Activated naive CD4-positive, alpha-beta T cell treated with anti-CD3 and anti-CD28 coated beads, Interleukin-2, amount 10 ng/mL, durations not matched to agents 7 days and 5 days (primary cell): ENCODE measurements at regions not wholly inside any gene's neighbourhood (a gene's known extent, or its start where the extent isn't known, plus 50 kb on each side); places are given as distances from the start of the nearest gene placed in this dataset.
"Not testable (repeated sequence)": the region's sequence is repeated elsewhere in the genome, so short reads cannot be mapped to it uniquely, and the experiment has no call there.

ENCODE experiments used
- CTCF ChIA-PET: fragments of 350-600 bp; sonication (Branson Sonifier 250); formaldehyde crosslinking; loops from one replicate; lab custom pipeline; 2021; ENCODE audit warnings: antibody characterized with exemption; lab: Charles Lee
- DNase-seq: peaks from one replicate; pipeline ENCODE4 v3.0.0-alpha.2; 2020
- H3K27ac Mint-ChIP-seq: one replicate; pipeline ENCODE4 v1.8.0; 2021; ENCODE audit warnings: mild to moderate bottlenecking, moderate library complexity, mixed read lengths
- H3K27me3 Mint-ChIP-seq: one replicate; pipeline ENCODE4 v1.8.0; 2021; ENCODE audit warnings: mild to moderate bottlenecking, mixed read lengths
- H3K36me3 Mint-ChIP-seq: one replicate; pipeline ENCODE4 v1.8.0; 2021; ENCODE audit warnings: mixed read lengths
- H3K4me1 Mint-ChIP-seq: one replicate; pipeline ENCODE4 v1.8.0; 2021; ENCODE audit warnings: mixed read lengths
- H3K4me3 Mint-ChIP-seq: one replicate; pipeline ENCODE4 v1.8.0; 2021; ENCODE audit warnings: mild to moderate bottlenecking, moderate library complexity, mixed read lengths
- H3K9me3 Mint-ChIP-seq: one replicate; pipeline ENCODE4 v1.8.0; 2021; ENCODE audit warnings: mixed read lengths

GRCh38 chr3:26108846-26109489 is 319.1 kb downstream of the OXSM start:
- no peaks in the 10 kb centered on the region for H3K27me3 Mint-ChIP-seq
- no peaks in the 10 kb centered on the region for H3K36me3 Mint-ChIP-seq
- no peaks in the 10 kb centered on the region for H3K4me1 Mint-ChIP-seq
- DNase-seq = no peak
- H3K4me3 Mint-ChIP-seq = no peak overlapping the region
- no peak overlapping the region for H3K27ac Mint-ChIP-seq
- CTCF ChIA-PET = no interaction called here
- no peaks in the 10 kb centered on the region for H3K9me3 Mint-ChIP-seq

- Mint-ChIP-seq H3K4me3 (no peak overlapping the region), H3K27me3 (no peaks in the 10 kb centered on the region), H3K27ac (no peak overlapping the region)
Measured at GRCh38 chr3:26114851-26115250, 325.0 kb downstream of the OXSM start.

GRCh38 chr3:26118165-26118564 is 328.3 kb downstream of the OXSM start:
- CTCF ChIA-PET = interaction anchor here (0.9 kb wide), 1 partner anchor 470 kb away, joined by 3 read pairs; no protein-coding TSS in a partner anchor
- Mint-ChIP-seq H3K27me3 (no peaks in the 10 kb centered on the region), H3K27ac (no peak overlapping the region), H3K4me1 (no peaks in the 10 kb centered on the region), H3K4me3 (no peak overlapping the region), H3K9me3 (peaks cover 4% of the 10 kb centered on the region), H3K36me3 (no peaks in the 10 kb centered on the region)
- DNase-seq = no peak

More at GRCh38 chr3:26114851-26115250, 325.0 kb downstream of the OXSM start:
- DNase-seq = no peak
- Mint-ChIP-seq H3K36me3 (no peaks in the 10 kb centered on the region), H3K4me1 (no peaks in the 10 kb centered on the region), H3K9me3 (no peaks in the 10 kb centered on the region)
- CTCF ChIA-PET = no interaction called here

GRCh38 chr3:26132942-26133341 is 343.1 kb downstream of the OXSM start:
- DNase-seq = no peak
- H3K4me1 Mint-ChIP-seq = no peaks in the 10 kb centered on the region
- H3K4me3 Mint-ChIP-seq = no peak overlapping the region
- H3K9me3 Mint-ChIP-seq = peaks cover 3% of the 10 kb centered on the region
- no peaks in the 10 kb centered on the region for H3K27me3 Mint-ChIP-seq
- CTCF ChIA-PET = no interaction called here
- no peaks in the 10 kb centered on the region for H3K36me3 Mint-ChIP-seq
- H3K27ac Mint-ChIP-seq = no peak overlapping the region

- H3K4me1 Mint-ChIP-seq = no peaks in the 10 kb centered on the region
- peaks cover 7% of the 10 kb centered on the region for H3K9me3 Mint-ChIP-seq
- no peaks in the 10 kb centered on the region for H3K27me3 Mint-ChIP-seq
- no peak overlapping the region for H3K27ac Mint-ChIP-seq
- CTCF ChIA-PET = no interaction called here
- no peak overlapping the region for H3K4me3 Mint-ChIP-seq
- H3K36me3 Mint-ChIP-seq = no peaks in the 10 kb centered on the region
- DNase-seq = no peak
Measured at GRCh38 chr3:26141296-26141695, 351.4 kb downstream of the OXSM start.

GRCh38 chr3:26145769-26146168 is 355.9 kb downstream of the OXSM start:
- CTCF ChIA-PET = no interaction called here
- no peak for DNase-seq
- H3K9me3 Mint-ChIP-seq = peaks cover 9% of the 10 kb centered on the region
- H3K27ac Mint-ChIP-seq = no peak overlapping the region
- no peaks in the 10 kb centered on the region for H3K4me1 Mint-ChIP-seq
- no peaks in the 10 kb centered on the region for H3K27me3 Mint-ChIP-seq
- no peak overlapping the region for H3K4me3 Mint-ChIP-seq
- no peaks in the 10 kb centered on the region for H3K36me3 Mint-ChIP-seq

GRCh38 chr3:26157428-26157827 is 367.5 kb downstream of the OXSM start:
- CTCF ChIA-PET, H3K9me3 Mint-ChIP-seq, H3K36me3 Mint-ChIP-seq, H3K4me3 Mint-ChIP-seq, H3K27ac Mint-ChIP-seq, H3K27me3 Mint-ChIP-seq, H3K4me1 Mint-ChIP-seq, DNase-seq: not testable (repeated sequence)

- H3K36me3 Mint-ChIP-seq = no peaks in the 10 kb centered on the region
Measured at GRCh38 chr3:26171006-26171405, 381.1 kb downstream of the OXSM start.

GRCh38 chr3:26191556-26191955 is 401.7 kb downstream of the OXSM start:
- H3K27me3 Mint-ChIP-seq = no peaks in the 10 kb centered on the region
- no peaks in the 10 kb centered on the region for H3K36me3 Mint-ChIP-seq
- CTCF ChIA-PET = no interaction called here
- peaks cover 4% of the 10 kb centered on the region for H3K9me3 Mint-ChIP-seq
- H3K27ac Mint-ChIP-seq = no peak overlapping the region
- no peak overlapping the region for H3K4me3 Mint-ChIP-seq
- no peaks in the 10 kb centered on the region for H3K4me1 Mint-ChIP-seq
- no peak for DNase-seq

More at GRCh38 chr3:26171006-26171405, 381.1 kb downstream of the OXSM start:
- Mint-ChIP-seq H3K27ac (no peak overlapping the region), H3K4me3 (no peak overlapping the region), H3K27me3 (no peaks in the 10 kb centered on the region), H3K9me3 (peaks cover 11% of the 10 kb centered on the region), H3K4me1 (no peaks in the 10 kb centered on the region)
- CTCF ChIA-PET = no interaction called here
- no peak for DNase-seq

GRCh38 chr3:26193558-26193957 is 403.7 kb downstream of the OXSM start:
- Mint-ChIP-seq H3K27ac (no peak overlapping the region), H3K27me3 (no peaks in the 10 kb centered on the region), H3K4me3 (no peak overlapping the region), H3K36me3 (no peaks in the 10 kb centered on the region), H3K9me3 (peaks cover 3% of the 10 kb centered on the region), H3K4me1 (no peaks in the 10 kb centered on the region)
- CTCF ChIA-PET = no interaction called here
- no peak for DNase-seq

- H3K9me3 Mint-ChIP-seq = peaks cover 1% of the 10 kb centered on the region
- CTCF ChIA-PET = no interaction called here
- no peaks in the 10 kb centered on the region for H3K36me3 Mint-ChIP-seq
- no peak overlapping the region for H3K4me3 Mint-ChIP-seq
- no peak for DNase-seq
- no peak overlapping the region for H3K27ac Mint-ChIP-seq
- H3K27me3 Mint-ChIP-seq = no peaks in the 10 kb centered on the region
- no peaks in the 10 kb centered on the region for H3K4me1 Mint-ChIP-seq
Measured at GRCh38 chr3:26196781-26197180, 406.9 kb downstream of the OXSM start.

GRCh38 chr3:26198609-26199008 is 408.7 kb downstream of the OXSM start:
- H3K36me3 Mint-ChIP-seq = no peaks in the 10 kb centered on the region
- CTCF ChIA-PET = no interaction called here
- no peaks in the 10 kb centered on the region for H3K27me3 Mint-ChIP-seq
- H3K9me3 Mint-ChIP-seq = no peaks in the 10 kb centered on the region
- DNase-seq = no peak
- no peaks in the 10 kb centered on the region for H3K4me1 Mint-ChIP-seq
- no peak overlapping the region for H3K27ac Mint-ChIP-seq
- no peak overlapping the region for H3K4me3 Mint-ChIP-seq

GRCh38 chr3:26202169-26202568 is 412.3 kb downstream of the OXSM start:
- no peak for DNase-seq
- H3K27ac Mint-ChIP-seq = no peak overlapping the region
- H3K36me3 Mint-ChIP-seq = no peaks in the 10 kb centered on the region
- no peak overlapping the region for H3K4me3 Mint-ChIP-seq
- no peaks in the 10 kb centered on the region for H3K4me1 Mint-ChIP-seq
- CTCF ChIA-PET = no interaction called here
- no peaks in the 10 kb centered on the region for H3K27me3 Mint-ChIP-seq
- H3K9me3 Mint-ChIP-seq = peaks cover 3% of the 10 kb centered on the region

- no peaks in the 10 kb centered on the region for H3K4me1 Mint-ChIP-seq
- CTCF ChIA-PET = no interaction called here
- no peak overlapping the region for H3K27ac Mint-ChIP-seq
- no peak for DNase-seq
- no peaks in the 10 kb centered on the region for H3K27me3 Mint-ChIP-seq
- no peaks in the 10 kb centered on the region for H3K36me3 Mint-ChIP-seq
- H3K9me3 Mint-ChIP-seq = peaks cover 3% of the 10 kb centered on the region
- no peak overlapping the region for H3K4me3 Mint-ChIP-seq
Measured at GRCh38 chr3:26205475-26205874, 415.6 kb downstream of the OXSM start.

GRCh38 chr3:26208201-26208600 is 414.4 kb upstream of the LRRC3B start:
- no peak for DNase-seq
- no peaks in the 10 kb centered on the region for H3K36me3 Mint-ChIP-seq
- no peak overlapping the region for H3K27ac Mint-ChIP-seq
- peaks cover 9% of the 10 kb centered on the region for H3K9me3 Mint-ChIP-seq
- no peaks in the 10 kb centered on the region for H3K4me1 Mint-ChIP-seq
- CTCF ChIA-PET = no interaction called here
- H3K4me3 Mint-ChIP-seq = no peak overlapping the region
- no peaks in the 10 kb centered on the region for H3K27me3 Mint-ChIP-seq
